NCI-H2107 treated with DMSO at 0.1 percent for 48 hours (cell line): ENCODE measurements at regions not wholly inside any gene's neighbourhood (a gene's known extent, or its start where the extent isn't known, plus 50 kb on each side); places are given as distances from the start of the nearest gene placed in this dataset.

Experiments
- DNase-seq: peaks from one replicate; lab custom pipeline; 2025; ENCODE audit not compliant: unreplicated experiment; lab: John Stamatoyannopoulos, UW

DNA sequence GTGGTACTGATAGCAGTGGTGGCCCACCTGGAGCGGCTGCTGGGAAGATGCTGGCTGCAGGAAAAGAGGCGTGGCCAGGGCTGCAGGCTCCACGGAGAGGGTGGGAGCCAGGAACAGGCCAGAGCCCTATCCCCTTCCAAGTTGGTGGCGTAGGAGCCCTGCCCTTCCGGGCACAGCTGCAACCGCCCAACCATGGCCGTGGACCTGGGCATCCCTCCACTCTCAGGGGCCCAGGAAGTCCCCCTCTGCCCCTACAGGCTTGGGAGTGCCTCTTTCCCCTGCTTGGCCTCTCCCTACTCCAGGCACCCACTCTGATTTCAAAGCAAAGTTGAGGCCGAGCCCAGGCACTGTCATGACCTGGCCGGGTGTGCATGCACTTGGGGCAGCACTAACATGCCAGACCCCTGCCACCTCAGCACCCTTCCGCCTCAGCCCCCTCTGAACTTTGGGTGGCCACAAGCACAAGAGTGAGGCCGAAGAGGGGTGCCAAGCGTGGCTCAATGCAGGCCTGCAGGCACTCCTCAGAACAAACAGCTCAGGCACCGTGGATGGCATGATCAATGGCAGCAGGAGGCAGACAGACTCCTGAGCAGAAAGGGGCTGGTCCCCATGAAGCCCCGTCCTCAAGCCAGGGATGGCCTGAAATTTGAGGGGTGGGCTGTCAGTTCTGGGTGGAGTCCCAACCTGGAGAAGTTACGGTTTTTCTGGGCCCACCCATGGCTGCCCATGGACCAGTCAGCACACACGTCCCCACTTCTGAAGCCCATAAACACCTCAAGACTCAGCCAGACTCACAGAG, 164.9 kb upstream of the PRNP start:
- DNase-seq = no peak

DNA sequence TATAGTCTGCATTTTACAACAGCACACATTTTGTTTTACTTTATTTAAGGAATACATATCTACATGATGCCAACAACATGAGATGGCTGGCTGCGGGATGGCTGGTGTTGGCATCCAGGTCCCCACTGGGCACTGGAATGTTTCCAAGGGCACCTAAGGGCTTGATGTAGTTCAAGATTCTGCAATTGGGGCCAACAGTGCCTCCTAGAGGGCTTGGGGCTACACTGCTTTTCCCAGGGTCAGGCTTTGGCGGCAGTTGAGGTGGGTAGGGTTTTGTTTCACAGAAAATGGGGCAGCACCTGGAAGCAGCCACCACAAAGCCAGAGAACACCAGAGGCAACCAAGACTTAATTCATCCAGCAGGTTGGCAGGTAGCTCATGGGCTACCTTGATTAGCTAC, 166.7 kb upstream of the PRNP start:
- no peak for DNase-seq

GRCh38 chr20:4516876-4517275, 169.4 kb upstream of the PRNP start:
- DNase-seq = no peak

GRCh38 chr20:4513720-4514119, 172.5 kb upstream of the PRNP start:
- DNase-seq = no peak

DNA sequence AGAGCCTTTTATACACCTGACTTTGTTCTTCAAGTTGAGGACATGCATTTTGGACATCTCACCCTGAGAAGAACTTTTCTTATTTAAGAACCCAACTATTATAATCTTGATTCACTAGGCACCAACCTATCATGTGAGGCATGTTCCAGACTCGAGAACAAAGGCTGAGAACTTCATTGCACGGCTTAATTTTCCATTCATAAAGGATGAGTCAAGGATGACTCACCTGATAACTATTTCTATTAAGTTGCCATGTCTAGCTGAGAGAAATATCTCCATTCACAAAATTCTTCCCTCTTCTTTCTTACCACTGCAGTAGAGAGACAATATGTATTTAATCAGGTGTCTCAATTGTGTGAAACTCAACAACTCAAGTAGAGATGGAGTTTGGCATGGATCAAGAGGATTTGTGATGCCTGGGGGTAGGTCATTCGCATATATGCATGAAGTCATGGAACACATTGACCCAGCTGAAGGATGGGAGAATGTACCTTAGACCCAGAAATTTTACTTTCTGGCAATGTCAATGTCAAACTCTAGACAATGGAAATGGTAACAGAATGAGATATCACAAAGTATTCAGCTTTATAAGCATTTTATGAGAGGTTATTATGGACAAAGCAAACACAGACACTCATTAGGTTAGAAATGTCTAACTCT, 173.2 kb upstream of the PRNP start:
- DNase-seq = no peak

- DNase-seq = no peak
Measured at GRCh38 chr20:4511776-4512175, 174.5 kb upstream of the PRNP start.

GRCh38 chr20:4509825-4510522, 176.3 kb upstream of the PRNP start:
- DNase-seq = no peak

DNA sequence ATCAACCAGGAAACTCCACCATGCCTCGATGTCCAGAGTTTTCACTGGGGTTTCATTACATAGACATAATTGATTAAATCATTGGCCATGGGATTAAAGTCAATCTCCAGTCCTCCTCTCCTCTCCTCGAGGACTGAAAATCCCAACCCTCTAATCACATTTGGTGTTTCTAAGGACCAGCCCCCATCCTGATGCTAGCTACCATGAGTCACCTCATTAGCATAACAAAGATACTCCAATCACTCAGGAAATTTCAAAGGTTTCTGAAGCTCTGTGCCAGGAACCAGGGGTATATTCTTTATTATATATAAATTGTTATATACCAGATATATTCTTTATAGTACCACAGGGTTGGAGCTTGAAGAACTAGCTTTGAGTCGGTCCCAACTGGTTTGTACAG, 177.5 kb upstream of the PRNP start:
- DNase-seq = no peak

GRCh38 chr20:4507288-4507719, 179.0 kb upstream of the PRNP start:
- DNase-seq = no peak

- DNase-seq = no peak
Measured at GRCh38 chr20:4504814-4505213, 181.4 kb upstream of the PRNP start.

GRCh38 chr20:4502756-4503155, 183.5 kb upstream of the PRNP start:
- no peak for DNase-seq

GRCh38 chr20:4493386-4493785, 192.9 kb upstream of the PRNP start:
- no peak for DNase-seq

- DNase-seq = no peak
Measured at GRCh38 chr20:4491643-4492042, 194.6 kb upstream of the PRNP start.

DNA sequence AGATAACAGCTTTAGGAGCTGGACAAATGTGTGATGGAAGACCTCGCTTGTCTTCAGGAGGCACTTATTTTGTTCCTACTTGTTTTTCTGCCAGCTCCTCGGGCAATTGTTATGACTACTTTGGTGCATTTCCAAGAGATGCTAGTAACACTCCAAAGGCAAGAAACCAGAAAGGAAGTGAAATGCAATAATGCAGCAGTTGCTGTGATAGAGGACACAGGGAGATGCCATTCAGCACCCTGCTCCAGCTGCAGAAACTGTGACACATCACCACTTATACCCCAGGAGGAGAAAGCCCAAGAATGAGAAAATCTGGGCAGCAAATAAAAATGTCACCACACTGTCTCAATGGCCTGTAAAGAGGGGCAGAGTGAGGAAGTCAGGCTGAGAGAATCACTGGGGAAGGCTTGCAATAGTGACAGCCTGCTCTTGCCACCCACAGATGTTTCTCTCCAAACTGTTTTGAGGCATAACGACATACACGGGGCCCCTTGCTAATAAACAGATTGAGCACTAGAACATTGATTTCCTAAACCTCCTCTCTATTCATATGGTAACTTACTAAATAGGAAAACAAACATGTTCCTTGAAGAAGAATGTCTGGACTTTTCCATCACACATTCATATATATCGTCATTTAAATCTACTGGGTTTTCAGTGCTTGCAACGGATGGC, 195.5 kb upstream of the PRNP start:
- no peak for DNase-seq

DNA sequence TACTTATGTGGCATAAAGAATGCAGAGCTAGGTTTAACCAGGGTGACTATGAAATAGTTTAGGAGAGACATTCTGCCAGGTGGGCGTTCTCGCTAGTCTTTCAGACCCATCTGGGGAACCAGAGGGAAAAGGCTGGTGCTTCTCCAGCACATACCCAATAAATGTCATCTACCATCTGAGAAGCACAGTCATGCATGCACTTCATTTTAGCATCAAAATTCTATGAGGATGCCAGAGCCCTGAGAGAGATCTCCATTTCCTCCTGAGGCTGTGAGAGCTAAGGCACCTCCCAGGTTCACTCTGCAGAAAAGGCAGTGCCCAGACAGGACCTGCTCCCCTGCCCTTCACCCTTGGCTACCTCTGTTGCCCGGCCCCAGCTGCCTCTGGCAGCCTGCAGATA, 196.2 kb upstream of the PRNP start:
- DNase-seq = no peak

GRCh38 chr20:4488407-4489339, 197.6 kb upstream of the PRNP start:
- DNase-seq = no peak

- no peak for DNase-seq
Measured at GRCh38 chr20:4484379-4484997, 201.8 kb upstream of the PRNP start.

DNA sequence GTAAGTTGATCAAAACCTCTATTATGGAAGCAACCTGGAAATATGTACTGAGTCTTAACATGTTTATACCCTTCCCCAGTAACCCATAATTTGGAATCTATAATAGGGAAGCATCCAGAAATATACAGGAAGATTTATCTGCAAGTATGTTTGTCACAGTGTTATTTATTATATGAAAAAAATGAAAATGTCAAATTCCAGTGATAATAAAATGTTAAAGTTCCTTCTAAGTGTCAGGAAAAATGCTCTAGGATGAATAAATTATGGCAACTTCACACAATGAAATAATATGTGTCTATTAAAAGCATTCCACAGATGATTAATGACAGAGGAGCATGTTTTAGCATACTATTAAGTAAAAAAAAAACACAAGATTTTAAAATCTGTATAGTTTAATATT, 202.3 kb upstream of the PRNP start:
- DNase-seq = no peak

DNA sequence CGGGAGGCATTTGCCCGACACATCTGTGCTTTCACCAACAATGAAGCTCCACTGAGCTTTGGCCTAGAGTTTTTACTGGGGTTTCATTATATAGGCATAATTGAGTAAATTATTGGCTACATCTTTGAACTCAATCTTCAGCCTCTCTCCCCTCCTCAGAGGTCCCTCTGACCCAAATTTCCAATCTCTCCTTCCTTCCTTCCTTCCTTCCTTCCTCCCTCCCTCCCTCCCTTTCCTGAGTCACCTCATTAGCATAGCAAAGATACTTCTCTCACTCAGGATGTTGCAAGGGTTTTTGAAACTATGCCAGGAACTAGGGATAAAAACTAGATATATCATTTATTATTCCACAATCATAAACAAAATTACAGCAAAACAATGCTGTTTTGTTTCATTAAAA, 202.8 kb upstream of the PRNP start:
- no peak for DNase-seq

GRCh38 chr20:4480104-4480503, 206.2 kb upstream of the PRNP start:
- no peak for DNase-seq
